Stimulated activated naive CD4-positive, alpha-beta T cell (primary cell): ENCODE measurements at regions not wholly inside any gene's neighbourhood (a gene's known extent, or its start where the extent isn't known, plus 50 kb on each side); places are given as distances from the start of the nearest gene placed in this dataset.

Experiments used
- DNase-seq, 6 experiments: peaks; one replicate each; lab custom pipeline; 2025; lab: John Stamatoyannopoulos, UW

- no peak for DNase-seq
Measured at GRCh38 chr1:39085174-39085573, 59.0 kb downstream of the NDUFS5 start.

GRCh38 chr1:39086386-39086785 is 60.2 kb downstream of the NDUFS5 start:
- DNase-seq, result no peak

DNA sequence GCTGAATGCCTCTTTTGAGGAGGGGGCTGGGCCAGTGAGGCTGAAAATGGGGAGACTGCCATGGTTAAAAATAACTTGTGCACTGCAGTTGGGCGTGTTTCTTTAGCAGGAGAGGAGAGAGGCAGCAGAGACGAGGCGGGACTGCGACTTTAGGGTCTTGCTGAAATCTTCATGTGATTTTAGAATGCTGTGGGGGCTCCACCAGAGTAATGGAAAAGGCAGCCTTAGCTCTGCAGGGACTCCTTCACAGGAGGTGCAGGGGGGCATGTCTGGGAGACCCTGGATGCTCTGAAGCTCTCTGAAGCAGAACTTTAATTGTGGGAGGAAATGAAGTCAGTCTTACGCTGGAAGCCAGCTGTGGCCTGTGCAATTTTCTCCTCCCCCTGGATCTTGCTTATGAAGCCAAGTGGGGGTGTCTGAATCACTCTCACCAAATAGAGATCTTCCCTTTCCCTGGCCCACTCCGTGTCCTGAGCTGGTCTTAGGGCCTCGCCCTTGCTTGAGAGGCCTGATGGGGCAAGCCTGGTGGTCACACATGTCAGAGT is 60.8 kb downstream of the NDUFS5 start:
- DNase-seq, result no peak

- DNase-seq, result no peak
Measured at GRCh38 chr1:39087435-39087834, 61.3 kb downstream of the NDUFS5 start.

DNA sequence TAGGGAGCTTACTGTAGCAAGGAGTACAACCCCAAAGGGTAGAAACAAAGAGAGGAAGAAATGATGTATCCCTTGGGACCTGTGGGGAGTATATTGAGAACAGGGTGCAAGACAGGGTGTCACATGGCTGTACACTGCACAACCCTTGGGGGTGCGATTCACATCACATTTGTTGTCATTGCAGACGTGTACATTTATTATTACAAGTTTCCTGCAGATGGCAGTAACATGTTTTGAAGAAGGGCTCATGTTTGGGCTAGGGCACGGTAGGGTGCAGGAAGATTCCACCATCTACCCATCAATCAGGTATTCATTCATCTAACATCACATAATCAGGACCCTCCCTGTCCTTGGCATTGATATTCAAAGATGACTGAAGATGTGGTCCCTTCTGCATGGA is 62.5 kb downstream of the NDUFS5 start:
- no peak for DNase-seq

DNA sequence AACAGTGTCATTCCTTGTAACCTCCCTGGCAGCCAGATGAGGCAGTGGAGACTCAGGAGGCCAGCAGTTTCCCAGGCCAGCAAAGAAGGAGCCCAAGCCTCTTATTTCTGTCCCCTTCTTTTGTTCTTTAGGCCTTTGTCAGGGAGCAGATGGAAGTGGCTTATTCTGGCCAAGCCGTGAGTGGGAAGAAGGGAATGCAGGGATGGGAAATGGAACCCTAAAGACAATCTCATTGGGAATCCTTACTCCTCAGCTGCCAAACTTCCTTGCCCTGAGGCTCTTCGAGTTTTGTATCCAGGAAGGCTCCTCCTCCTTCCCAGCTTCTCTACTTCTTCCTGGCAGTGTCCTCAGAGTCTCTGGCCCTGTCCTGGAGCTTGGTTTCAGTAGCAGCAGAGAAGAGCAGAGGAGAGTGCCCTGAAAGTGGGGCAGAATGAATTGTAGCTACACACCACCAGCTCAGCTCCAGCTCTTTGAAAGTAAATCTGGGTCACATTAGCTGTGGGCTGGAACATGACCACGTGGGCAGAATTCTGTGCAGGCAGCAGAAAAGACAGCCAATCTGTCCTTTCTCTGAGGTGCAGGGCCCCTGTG is 63.9 kb downstream of the NDUFS5 start:
- no peak for DNase-seq

- DNase-seq, result no peak
Measured at GRCh38 chr1:39090757-39091380, 64.7 kb downstream of the NDUFS5 start.

- DNase-seq, result peak in 5 of 6 experiments; percentile 13 to 59 (median 49)
Measured at GRCh38 chr1:39091845-39092645, 65.9 kb downstream of the NDUFS5 start.

DNA sequence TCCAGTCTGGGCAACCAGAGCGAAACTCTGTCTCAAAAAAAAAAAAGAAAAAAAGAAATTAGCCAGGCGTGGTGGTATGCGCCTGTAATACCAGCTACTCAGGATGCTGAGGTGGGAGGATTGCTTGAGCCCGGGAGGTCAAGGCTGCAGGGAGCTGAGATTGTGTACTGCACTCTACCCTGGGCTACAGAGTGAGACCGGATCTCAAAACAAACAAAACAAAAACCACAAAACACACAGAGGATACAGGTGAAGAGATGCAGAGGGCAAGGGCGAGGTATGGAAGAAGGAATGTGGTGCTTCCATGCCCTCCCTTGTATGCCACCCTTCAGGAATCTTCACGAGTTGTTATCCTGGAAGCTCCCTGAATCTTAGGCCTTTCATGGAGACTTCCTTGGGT is 68.5 kb downstream of the NDUFS5 start:
- DNase-seq, result no peak

GRCh38 chr1:39098546-39099250 is 72.5 kb downstream of the NDUFS5 start:
- DNase-seq, result peak; percentile 23 to 75 (median 55)

DNA sequence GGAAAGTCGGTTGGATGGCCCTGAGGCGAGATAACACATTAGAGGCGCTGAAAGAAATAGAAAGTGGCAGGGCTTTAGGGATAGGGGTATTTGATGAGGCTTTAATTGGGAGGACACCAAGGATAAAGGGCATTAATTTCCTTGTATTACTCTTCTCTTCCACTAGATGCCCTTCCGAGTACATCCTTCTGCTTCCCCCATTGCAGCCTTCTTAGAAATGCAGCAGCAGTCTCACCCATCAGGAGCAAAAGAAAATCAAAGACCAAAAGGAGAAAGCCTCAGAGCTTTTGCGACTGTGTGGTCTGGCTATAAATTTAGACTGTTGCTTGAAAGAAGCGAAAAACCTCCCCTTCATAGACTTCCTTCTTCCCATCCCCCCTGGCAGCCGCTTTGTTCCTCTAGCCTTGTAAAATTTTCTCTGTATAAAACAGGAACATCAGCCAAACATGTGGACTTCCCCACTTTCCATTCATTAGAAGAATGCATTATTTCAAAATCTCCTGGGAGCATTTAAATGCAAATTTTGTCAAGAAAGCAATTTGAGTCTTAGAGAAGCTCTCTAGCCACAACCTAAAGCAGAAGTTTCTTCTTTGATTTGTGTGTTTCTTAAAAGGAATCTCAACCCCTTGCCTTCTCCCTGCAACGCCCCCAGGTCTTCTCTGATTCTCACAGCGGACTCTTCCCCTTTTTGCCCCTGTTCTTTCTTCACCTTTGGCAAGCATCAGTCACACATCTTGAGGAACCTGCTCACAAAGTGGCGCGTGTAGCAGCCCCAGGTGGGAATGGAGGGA is 76.6 kb downstream of the NDUFS5 start:
- peak in 4 of 6 experiments; percentile 7 to 51 (median 40) for DNase-seq

DNA sequence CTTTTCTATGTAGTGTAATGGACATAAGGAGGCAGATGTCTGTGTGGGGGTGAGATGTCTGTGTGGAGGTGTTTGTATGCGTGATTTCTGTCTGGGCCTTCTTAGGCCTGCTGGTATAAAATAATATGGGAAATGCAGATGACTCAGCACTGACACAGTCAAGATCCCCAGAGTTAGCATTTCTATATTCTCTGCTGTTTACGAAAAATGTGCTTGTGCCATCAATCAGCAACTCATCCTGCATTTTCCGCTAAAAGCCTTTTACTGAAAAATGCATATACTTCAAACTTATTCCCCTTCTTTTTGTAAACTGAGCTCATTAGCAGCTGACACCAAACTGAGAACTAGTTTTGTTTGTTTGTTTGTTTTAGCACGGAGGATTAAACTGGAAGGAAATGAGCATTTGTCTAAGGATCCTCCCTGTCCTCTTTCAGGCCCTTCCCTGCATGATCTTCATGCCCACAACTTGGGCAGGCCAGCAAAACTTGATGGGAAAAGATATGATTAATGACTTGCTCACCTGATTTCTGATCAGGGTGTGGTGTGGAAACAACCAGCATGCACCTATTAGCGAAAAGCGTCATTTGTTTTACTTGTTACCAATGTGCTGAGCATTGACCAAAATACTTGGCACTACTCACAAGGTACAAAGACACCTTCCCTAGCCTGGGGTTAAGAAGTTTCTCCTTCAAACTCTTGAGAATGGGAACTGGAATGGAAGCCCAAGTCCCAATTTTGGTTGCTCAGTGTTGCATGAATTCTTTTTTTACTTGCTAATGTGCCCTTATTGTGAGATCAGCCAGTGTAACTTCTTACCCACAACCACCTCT is 77.4 kb downstream of the NDUFS5 start:
- no peak for DNase-seq

DNA sequence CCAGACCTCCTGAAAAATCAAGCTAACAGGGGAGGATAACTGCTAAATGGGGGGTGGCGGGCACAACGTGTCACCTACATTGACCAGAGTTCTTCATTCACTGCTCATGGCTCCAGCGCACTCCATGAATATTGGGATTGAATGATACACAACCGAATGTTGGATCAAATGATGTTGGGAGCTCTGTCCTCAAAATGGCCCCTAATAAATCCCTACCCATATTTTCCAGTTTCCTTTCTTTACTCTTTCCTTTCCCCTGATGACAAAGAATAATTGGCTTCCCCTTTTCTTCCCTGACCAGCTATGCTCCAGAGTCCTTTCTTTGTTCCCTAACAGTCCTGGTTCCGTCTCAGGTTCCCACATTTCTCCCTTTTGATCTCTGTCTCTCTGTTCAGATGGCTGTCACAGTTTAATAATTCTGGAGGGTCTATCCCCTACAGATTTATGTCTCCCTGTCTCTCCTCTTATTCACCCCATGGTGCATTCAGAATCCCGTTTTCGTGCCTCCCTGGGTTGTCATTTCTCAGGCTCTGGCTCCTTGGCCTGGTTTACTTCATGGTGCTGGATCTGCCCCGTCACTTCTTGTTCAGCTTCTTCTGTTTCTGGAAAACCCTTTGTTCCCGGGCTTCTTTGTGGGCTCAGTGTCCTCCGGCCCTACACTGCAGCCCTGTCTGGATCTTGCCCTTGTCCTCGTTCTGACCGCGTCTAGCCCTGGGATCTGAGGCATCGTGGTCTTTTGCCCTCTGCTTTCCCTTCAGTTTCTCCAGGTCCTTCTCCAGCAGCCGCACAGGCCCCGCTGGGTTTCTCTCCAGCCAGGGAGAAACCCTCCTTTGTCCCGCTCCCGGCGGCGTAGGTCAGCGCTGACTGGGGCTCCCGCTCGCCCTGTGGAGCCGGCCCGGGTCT is 78.3 kb downstream of the NDUFS5 start:
- no peak for DNase-seq

DNA sequence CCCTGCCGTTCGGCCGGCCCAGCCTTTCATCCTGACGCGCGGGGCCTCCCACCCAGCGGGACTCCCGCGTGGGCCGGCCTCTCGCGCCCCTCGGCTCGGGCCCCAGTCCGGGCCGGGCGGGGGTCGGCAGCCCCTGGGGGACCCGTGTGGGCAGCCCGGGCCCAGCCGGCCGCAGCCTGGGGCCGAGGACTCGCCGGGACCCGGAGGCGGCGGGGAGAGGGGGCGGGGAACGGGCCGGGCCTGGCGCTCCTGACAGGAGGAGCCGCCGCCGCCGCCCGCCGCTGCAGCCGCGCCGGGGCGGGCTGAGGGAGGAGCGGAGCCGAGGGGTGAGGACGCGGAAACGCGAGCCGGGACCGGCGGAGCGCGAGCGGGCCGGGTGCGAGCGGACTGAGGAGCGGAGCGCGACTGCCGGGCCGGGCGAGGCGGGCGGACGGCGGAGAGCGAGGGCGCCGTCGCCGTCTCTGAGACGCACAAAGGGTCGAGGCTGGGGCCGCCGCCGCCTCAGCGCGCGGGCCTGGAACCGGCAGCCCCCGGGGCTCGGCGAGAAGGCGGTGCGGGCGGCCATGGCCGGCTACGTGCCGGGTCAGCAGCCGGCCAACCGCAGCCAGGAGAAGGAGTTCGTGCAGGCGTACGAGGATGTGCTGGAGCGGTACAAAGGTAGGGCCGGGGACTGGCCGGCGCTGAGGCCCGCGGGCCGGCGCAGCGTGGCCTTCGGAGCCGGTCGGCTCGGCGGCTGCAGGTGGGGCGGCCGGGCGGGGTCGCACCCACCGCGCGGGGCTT is 79.1 kb downstream of the NDUFS5 start:
- peak; percentile 17 to 60 (median 33) for DNase-seq

GRCh38 chr1:39105841-39106765 is 80.0 kb downstream of the NDUFS5 start:
- DNase-seq, result peak in 3 of 6 experiments; percentile 13 to 35 (median 25)

GRCh38 chr1:39106801-39107327 is 80.7 kb downstream of the NDUFS5 start:
- no peak for DNase-seq
